LHCN-M2 (cell line): ENCODE measurements at regions not wholly inside any gene's neighbourhood (a gene's known extent, or its start where the extent isn't known, plus 50 kb on each side); places are given as distances from the start of the nearest gene placed in this dataset.
"Not testable (repeated sequence)": the region's sequence is repeated elsewhere in the genome, so short reads cannot be mapped to it uniquely, and the experiment has no call there.

Experiments used
- DNase-seq: peaks from one replicate; pipeline ENCODE4 v3.0.0-alpha.2; 2012; ENCODE audit warnings: low read depth

DNA sequence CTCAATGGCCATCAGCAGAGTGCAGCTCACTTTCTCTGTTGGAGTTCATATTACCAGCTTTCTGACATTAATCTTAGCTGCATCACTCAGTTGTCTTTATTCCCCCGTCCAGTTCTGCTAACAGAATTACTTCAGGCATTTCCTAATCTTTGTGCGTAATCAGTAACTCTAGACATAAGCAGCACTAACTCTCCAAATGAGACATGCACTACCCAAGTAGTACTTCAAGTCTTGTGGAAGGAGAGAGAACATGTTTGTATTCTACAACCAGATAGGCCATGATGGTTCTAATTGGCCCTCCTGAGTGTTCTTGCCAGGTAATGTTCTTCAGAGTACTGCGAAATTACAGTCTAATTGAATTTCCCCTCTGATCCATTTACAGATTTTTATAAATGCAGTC, 448.5 kb upstream of the RPS6KA3 start:
- no peak for DNase-seq

DNA sequence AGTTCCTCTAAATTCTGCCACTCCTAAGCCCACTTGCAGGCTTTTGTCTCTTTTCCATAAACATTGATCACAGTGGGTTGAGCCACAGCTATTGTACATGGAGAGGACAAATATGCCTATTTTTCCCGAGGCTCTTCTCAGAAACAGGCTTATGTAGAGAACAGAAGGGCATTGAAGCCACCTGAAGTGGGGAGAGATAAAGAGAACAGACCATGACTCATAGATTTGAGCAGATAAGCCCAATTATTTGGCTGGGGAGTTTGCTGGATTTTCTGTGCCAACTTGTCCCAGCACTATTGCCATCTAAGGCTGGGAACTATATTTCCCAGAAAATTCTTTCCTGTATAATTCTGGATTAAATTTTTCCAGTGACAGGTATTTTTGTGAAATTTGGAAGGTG, 446.1 kb upstream of the RPS6KA3 start:
- DNase-seq, result no peak

DNA sequence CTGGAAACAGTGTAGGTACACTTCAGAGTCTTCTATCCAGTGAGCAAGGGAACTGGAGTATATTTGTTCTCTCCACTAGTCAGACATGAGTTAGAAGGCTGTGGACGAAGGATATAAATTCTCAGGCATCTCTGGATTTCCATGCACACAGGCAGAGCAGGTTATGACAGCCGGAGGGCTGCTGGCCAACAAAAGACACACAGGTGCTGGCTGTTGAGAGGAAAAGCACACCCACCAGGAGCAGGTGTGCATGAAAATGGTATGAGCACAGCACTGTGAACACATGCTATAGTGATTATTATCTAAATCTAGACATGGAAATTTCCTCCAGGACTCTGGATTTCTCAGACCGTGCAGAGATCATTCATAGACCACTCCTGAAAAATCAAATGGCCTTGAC, 444.7 kb upstream of the RPS6KA3 start:
- no peak for DNase-seq

DNA sequence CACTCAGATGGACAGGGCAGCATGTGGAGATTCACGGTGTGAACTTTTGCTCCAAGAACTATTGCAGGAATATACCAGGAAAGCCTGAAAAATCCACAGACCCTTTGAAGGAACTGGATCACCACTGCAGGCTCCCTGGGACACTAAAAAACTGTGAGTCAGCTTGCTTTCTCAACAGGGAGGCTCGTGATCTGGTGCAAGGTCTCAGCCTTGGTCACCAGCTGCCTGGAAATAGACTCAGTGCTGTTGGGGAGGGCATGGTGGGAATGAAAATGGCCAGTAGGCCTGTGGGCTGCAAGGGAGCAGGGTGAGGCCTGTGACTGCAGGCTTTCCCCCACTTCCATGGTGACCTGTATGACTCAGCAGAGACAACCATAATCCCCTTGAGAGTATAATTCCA, 426.4 kb upstream of the RPS6KA3 start:
- DNase-seq, result peak; percentile 76

DNA sequence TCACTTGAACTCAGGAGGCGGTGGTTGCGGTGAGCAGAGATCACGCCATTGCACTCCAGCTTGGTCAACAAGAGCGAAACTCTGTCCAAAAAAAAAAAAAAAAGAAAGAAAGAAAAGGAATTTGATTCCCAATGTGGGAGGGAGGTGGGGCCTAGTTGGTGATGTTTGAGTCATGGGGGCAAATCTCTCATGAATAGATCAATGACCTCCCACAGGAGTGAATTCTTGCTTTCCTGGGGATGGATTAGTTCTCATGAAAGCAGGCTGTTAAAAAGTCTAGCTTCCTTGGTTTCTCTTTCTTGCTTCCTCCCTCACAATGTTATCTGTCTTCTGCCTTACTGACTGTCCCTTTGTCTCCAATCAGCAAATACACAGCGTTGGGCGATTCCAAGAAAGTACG, 419.5 kb upstream of the RPS6KA3 start:
- no peak for DNase-seq

DNA sequence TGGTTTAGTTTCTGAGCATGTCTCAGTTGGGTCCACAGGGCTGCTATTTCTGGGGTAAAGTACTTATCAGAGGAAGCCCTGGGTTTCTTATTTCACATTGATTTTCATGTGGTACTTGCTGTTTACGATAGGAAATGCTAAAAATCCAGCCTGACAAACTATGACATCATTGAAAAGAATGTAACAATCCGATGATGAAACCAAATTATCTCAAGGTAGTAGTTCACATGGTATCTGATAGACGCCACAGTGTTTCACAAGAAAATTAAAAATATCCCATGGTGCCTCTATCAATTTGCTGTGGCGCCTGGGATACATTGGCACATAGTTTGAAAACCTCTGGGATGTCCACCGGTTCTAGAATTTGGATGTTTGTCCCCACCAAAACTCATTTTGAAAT, 418.9 kb upstream of the RPS6KA3 start:
- no peak for DNase-seq

DNA sequence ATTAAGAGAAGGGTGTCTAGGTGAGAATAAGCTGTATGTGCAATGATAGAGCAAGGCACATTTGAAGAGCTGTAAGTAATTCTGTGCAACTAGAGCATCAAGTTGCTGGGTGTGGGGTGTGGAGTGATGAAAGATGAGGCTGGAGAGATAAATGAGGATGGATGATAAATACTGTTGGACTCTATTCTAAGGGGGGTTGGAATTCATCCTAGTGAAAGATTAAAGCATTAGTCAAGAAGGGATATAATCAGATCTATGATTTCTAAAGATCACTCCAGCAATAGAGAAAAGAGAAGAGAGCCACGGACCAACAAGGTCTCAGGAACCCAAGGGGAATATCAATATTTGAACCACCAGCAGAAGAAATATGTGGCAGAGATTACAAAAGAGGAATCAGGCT, 415.0 kb upstream of the RPS6KA3 start:
- DNase-seq, result no peak

DNA sequence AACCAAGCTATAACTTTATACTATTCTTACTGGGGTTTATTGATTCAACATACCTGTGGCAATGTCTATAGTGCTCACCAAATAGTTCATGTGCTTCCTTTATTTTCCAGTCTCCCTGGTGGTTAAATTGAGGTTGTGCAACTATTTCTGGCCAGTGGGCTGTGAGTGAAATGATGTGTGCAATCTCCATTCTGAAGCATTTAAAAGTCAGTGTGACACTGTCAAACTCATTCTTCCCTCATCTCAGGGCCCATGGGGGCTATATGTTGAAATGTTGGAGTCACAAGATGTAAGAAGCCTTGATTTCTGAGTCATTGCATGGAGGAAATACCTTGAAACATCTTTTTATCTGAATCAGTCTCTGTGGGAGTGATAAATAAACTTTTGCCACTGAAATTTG, 414.3 kb upstream of the RPS6KA3 start:
- peak; percentile 22 for DNase-seq

DNA sequence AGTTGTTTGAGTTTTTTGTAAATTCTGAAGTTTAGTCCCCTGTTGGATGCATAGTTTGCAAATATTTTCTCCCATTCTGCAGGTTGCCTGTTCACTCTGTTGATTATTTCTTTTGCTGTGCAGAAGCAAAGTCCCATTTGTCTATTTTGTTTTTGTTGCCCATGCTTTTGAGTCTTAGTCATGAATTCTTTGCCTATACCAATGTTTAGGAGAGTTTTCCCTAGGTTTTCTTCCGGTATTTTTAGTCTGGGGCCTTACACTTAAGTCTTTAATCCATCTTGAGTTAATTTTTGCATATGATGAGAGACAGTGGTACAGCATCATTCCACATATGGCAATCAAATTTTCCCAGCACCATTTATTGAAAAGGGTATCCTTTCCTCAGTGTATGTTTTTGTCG, 405.8 kb upstream of the RPS6KA3 start:
- DNase-seq, result no peak

DNA sequence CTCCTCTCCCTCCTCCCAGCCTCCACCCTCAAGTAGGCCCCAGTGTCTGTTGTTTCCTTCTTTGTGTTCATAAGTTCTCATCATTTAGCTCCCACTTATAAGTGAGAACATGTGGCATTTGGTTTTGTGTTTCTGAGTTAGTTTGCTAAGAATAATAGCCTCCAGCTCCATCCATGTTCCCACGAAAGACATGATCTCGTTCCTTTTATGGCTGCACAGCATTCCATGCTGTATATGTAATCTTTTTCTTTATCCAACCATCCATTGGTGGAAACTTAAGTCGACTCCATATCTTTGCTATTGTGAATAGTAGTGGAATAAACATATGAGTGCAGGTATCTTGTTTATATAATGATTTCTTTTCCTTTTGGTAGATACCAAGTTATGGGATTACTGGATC, 405.0 kb upstream of the RPS6KA3 start:
- DNase-seq, result not testable (repeated sequence)

DNA sequence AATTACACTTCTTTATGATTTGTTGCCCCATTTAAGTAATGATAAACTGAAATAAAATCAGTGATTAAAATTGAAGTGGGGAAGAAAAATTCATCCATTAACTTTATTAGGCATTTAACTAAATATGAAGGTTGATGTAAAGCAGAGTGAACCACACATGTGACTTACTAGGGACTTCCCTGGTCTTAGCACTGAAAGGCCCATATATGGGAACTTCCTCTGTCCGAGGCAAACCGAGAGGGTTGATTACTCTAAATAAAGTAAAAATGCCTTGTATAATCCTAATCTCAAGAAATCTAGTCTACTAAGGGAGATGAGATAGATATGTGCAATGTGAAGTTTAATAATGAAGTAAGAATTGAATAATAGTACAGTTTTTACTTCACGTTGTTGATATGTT, 403.9 kb upstream of the RPS6KA3 start:
- DNase-seq, result no peak

DNA sequence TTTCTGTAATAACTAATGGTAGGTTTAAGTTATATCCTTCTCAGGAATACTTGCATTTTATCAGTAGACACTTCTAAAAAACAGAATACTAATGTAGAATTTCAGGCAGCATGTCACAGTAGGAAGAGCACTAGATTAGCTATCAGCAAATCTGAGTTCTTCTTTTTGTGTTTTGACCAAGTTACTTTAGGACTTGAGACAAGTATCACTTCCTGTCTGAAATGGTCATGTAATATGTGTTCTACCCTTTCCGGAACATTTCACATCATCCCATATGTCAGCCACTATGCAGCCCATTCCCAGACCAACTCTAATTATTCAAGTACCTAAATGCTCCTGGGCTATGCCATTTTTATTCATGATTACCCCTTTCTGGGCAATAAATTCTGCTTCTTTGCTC, 401.8 kb upstream of the RPS6KA3 start:
- DNase-seq, result no peak

DNA sequence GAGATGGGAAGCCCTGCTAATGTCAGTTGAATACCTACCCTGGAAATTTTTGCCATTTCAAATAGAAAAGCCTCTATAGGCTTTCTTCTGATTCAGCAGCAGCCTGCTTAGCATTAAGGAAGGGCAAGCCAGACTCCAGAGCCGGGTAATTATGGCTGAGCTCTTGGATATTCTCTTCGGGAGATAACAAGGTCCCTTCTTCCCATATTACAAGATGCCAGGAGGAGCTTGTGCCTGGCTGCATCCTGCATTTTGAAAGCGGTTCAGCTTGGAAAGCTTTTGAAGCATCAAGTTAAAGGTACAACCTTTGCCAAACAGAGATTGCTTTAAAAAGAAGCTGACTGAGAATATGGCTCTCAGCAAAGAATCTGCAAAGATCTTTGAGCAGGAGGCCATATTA, 399.6 kb upstream of the RPS6KA3 start:
- no peak for DNase-seq

DNA sequence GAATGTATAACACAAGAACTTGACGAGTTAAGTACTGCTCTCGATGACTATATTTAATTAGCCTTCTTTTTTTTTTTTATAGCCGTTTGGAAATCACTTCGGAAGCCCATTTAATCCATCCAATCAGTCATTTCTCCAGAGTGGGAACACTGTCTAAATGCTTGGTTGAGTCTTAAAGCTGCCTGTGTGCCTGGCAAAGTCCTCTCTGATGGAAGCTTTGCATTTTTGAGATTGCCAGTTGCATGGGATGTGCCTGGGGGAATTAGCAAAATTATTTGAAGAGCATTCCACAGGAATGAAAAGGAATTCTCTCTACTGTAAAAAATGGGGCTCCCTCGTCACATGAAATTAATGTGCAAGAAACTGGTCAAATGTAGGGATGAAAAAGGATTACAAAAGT, 398.8 kb upstream of the RPS6KA3 start:
- no peak for DNase-seq

DNA sequence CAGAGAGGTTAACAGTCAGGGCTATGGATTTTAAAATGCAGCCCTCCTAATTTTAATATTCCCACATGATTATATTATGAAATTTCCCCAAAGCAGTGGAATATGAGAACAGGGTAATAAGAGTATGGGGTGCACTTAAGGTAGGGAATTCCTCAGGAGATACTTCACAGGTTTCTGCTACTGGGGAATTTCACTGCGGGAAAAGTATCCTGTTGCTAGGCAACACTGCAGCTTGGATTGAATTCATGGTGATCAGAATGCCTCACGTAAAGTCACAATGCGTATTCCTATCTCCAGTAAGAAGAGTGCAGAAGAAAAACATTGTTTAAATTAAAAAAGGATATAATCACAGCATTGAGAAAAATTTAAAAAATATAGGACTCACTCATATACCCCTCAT, 398.1 kb upstream of the RPS6KA3 start:
- no peak for DNase-seq

DNA sequence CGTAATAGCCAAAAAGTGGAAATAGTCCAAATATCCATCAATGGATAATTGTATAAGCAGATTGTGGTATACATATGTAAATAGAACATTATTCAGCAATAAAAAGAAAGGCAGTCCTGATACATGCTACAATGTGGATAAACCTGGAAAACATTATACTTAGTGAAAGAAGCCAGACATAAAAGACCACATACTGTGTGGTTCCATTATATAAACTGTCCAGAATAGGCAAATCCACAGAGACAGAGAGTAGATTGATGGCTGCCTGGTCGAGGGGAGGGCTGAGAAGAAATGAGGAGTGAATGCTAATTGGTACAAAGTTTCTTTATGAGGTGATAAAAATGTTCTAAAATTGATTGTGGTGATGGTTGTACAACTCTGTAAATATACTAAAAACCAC, 397.4 kb upstream of the RPS6KA3 start:
- DNase-seq, result no peak

DNA sequence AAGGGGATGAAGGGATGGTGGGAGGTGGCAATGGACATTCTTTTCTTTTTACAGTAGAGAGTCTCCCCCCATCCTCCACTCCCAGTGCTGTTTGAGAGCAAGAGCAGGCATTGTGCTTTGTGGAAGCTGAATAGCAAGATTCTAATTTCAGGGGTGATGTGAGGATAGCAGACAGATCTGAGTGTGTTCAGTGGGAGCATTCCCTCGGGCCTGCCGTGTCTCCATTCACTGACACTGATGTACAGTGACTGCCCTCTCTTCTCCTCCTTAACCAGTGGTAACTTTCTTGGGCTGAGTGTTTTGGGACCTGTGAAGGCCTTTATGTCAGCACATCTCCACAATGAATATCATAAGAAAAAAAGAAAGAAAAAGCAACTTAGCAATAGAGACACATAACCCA, 396.6 kb upstream of the RPS6KA3 start:
- DNase-seq, result no peak

DNA sequence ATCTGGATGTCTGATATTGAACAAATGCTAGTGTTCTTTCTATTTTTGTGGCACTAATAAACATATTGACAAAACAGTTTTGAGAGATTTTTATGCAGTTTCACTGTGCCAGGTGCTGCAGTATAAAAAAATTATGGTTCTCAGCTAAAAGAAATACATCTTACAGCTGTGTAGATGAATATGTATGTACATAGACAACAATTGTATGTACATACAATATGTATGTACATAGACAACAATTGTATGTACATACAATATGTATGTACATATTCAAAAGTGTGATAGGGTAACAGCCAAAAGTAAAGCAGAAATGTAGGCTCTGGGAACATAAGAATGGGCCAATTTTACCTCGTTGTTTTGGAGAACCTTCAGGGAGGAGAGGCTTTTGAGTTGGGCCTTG, 390.0 kb upstream of the RPS6KA3 start:
- DNase-seq, result no peak

DNA sequence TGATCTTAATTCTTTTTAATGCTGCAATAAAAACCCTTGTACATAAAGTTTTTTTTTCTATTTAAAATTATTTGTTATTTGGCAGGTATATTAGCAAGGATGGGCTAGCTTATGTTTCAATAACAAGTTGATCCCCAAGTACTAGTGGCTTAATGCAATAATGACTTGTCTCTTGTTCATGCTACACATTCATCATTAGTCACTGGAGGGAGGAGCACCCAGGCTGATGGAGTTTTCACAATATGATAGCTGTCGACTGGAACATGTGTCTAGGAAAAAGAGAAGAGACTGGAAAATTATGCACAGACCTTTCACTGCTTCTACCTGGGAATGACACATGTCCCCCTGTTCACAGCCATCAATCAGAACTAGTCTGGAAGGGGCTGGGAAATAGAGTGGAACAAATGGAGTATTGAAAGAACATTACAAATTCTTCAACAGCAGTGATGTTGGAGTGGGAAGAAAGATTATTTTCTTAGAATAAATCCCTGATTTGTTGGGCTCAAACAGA, 387.9 kb upstream of the RPS6KA3 start:
- peak; percentile 32 for DNase-seq

DNA sequence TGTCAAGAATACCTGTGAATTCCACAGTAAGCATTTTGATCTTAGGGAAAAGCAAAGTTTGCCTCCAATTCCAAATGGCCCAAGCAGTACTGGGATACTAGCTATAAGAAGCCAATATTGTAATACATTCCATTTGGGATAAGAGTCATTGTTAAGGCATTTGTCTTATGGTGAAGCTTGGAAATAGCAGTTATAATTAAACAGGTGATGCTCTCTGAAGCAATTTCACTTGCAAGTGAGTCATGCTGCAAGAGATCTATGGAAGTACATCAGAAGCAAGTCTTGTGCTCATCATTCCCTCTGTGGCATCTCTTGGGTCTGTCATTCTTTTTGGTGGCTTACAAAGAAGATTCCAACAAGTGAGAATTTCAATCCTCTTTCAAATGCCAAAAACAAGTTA, 386.4 kb upstream of the RPS6KA3 start:
- DNase-seq, result peak; percentile 58

DNA sequence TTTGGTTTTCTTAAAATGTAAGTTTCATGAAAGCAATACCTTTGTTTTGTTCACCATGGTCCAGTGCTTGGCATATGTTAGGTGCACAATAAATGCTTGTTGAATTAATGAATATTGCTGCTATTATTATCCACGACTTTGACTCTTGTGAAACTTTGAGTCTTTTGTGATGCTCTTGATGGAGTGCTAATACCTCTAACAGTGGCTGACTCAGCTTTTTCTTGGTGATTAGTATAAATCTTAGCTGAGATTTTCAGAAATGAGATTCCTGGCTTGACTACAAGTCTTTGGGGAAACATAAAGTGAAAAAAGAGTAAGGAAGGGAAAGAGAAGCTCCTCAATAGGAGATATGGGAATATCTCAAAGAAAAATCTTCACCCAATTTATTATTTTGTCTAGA, 375.2 kb upstream of the RPS6KA3 start:
- no peak for DNase-seq

DNA sequence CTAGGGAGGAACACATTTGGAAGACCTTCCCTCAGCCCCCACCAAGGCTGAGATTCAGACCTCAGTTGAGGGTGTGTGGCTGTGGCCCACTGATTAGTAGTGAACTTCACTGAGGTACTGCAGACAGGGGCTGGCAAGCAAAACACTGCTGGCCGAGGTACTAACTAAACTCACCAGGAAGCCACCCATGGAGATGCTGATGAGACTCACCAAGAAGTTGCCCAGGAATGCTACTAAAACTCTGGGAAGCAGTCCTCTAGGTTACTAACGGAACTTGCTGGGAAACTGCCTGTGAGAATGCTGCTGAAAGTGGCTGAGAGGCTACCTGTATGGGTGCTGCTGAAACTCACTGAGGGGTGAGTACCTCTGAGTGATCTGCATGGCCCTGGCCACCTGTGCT, 372.4 kb upstream of the RPS6KA3 start:
- no peak for DNase-seq

DNA sequence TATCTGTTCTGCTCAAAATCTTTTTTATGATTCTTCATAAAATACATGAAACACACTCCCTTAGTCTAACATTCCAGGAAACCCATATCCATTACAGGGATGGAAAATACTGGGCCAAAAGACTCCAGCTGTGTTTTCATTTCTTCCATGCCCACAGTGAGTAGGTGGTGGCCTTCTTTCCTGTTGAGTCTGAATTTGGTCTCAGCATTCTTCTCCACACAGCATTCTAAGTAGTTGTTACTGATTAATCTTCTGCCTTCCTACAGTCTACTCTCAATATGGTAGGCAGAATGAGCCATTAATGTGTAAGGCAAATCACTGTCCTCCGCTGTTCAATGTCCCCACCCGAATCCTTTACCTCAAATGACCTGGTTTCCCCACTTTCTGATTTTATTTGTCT, 370.6 kb upstream of the RPS6KA3 start:
- DNase-seq, result no peak

DNA sequence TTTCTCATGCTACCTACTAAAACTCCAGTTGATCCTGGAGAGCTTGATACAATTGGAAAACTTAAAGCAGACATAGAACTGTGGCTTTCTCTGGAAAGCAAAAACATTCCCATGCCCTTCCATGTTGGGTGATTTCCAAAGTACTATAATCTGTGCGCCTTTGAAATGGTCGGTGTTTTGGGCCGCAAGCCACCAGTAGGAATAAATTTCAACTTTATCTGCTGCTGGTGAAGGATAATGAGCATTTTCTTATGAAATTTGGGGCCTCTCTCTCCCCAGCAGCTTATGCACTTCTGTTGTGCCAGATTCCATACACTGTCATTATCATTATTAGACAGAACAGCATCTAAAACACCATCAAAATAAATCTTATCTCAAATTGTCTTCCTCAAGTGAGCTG, 366.7 kb upstream of the RPS6KA3 start:
- no peak for DNase-seq

DNA sequence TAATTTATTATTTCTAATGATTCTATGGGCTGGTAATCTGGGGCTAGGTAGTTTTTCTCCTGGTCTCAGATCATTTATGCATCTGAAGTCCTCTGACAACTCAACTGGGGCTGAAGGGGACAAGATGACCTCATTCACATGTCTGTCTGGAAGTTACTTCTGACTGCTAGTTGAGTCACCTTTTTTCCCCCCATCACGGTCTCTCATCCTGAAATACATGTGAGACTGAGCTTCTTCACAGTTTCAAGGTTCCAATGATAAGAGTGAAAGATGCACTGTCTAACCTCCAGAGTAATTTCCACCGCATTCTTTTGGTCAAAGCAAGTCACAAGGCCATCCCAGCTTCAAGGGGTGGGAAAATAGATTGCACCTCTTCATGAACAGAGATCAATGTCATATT, 356.7 kb upstream of the RPS6KA3 start:
- peak; percentile 48 for DNase-seq
